ENCODE measurements at regions not wholly inside any gene's neighbourhood (a gene's known extent, or its start where the extent isn't known, plus 50 kb on each side); places are given as distances from the start of the nearest gene placed in this dataset.

- TF ChIP-seq CTCF (IDR thresholded peaks at IDR 0.05; ENCODE audit: poor library complexity) (no peak), EZH2phosphoT487 (IDR thresholded peaks at IDR 0.05; ENCODE audit: low read depth, severe bottlenecking, unreplicated experiment) (no peak)
Observed at GRCh38 chr7:84674236-84674913, 479.8 kb upstream of the SEMA3A start.
